Muscle of leg (tissue), 3 donors: ENCODE measurements at regions not wholly inside any gene's neighbourhood (a gene's known extent, or its start where the extent isn't known, plus 50 kb on each side); places are given as distances from the start of the nearest gene placed in this dataset.

Source experiments
- DNase-seq: peaks from one replicate; pipeline ENCODE4 v3.0.0; 2013
- H3K27ac ChIP-seq: one replicate; pipeline ENCODE4 v1.5.1; 2013; ENCODE audit warnings: mild to moderate bottlenecking, low read length, control low read depth
- H3K27me3 ChIP-seq: one replicate; pipeline ENCODE4 v1.6.1; 2013; ENCODE audit warnings: low read length; ENCODE audit not compliant: control insufficient read depth, insufficient read depth
- H3K36me3 ChIP-seq: one replicate; pipeline ENCODE4 v1.6.1; 2013; ENCODE audit warnings: low read length; ENCODE audit not compliant: control insufficient read depth, insufficient read depth
- H3K4me1 ChIP-seq: one replicate; pipeline ENCODE4 v1.6.1; 2013; ENCODE audit warnings: low read length; ENCODE audit not compliant: control insufficient read depth, insufficient read depth
- H3K4me3 ChIP-seq: one replicate; pipeline ENCODE4 v1.5.1; 2013; ENCODE audit warnings: low read length, control low read depth
- H3K9me3 ChIP-seq: replicated peaks from 2 replicates; pipeline ENCODE4 v1.6.1; 2013; ENCODE audit warnings: low read depth, low read length; ENCODE audit not compliant: control insufficient read depth
- WGBS: methylation state at CpG from one replicate; pipeline ENCODE4 v1.1.5; 2013; ENCODE audit warnings: missing lambda C conversion rate; ENCODE audit not compliant: insufficient coverage; 5-methylcytosine and 5-hydroxymethylcytosine counted together

- H3K27me3 ChIP-seq, result no peaks in the 10 kb centered on the region
- no peak for DNase-seq
- 100% methylated on average over 1 of the region's 4 CpGs for WGBS
- H3K9me3 ChIP-seq, result no peaks in the 10 kb centered on the region
- H3K4me3 ChIP-seq, result no peak overlapping the region
- H3K27ac ChIP-seq, result no peak overlapping the region
- H3K36me3 ChIP-seq, result no peaks in the 10 kb centered on the region
- no peaks in the 10 kb centered on the region for H3K4me1 ChIP-seq
These were observed 451.3 kb downstream of the NTRK3 start for GRCh38 chr15:87805117-87805820.

GRCh38 chr15:87804451-87804850 is 452.1 kb downstream of the NTRK3 start:
- Histone ChIP-seq H3K9me3 (no peaks in the 10 kb centered on the region), H3K27me3 (no peaks in the 10 kb centered on the region), H3K36me3 (no peaks in the 10 kb centered on the region), H3K4me3 (no peak overlapping the region), H3K27ac (no peak overlapping the region), H3K4me1 (no peaks in the 10 kb centered on the region)
- no peak for DNase-seq

DNA sequence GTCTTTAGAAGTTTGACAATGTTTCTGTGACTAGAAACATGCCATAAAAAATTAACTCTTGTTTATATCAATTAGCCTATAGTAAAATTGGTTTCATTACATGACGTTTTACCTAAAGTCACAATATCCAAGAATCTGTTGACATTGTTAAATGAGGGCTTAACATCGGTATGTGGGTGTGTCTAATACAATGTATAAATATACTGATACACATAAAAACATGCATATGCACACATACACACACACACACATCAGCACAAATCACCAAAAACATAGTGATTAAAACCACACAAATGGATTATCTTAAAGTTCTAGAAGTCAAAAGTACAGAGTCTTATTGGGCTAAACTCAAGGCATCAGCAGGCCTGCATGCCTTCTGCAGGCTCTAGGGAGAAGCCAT is 456.7 kb downstream of the NTRK3 start:
- Histone ChIP-seq H3K4me3 (no peak overlapping the region), H3K4me1 (no peaks in the 10 kb centered on the region), H3K27me3 (no peaks in the 10 kb centered on the region), H3K27ac (no peak overlapping the region), H3K9me3 (no peaks in the 10 kb centered on the region), H3K36me3 (no peaks in the 10 kb centered on the region)
- no peak for DNase-seq
- WGBS, result no CpG with 5 or more reads among the region's 2 CpGs

- Histone ChIP-seq H3K27me3 (no peaks in the 10 kb centered on the region), H3K4me1 (no peaks in the 10 kb centered on the region), H3K4me3 (no peak overlapping the region), H3K9me3 (no peaks in the 10 kb centered on the region), H3K27ac (no peak overlapping the region), H3K36me3 (no peaks in the 10 kb centered on the region)
- WGBS, result no CpG with 5 or more reads among the region's 3 CpGs
- DNase-seq, result no peak
These were observed 457.1 kb downstream of the NTRK3 start for GRCh38 chr15:87799428-87799827.

- no peak overlapping the region for H3K27ac ChIP-seq
- WGBS, result 100% methylated on average over 1 of the region's 4 CpGs
- H3K36me3 ChIP-seq, result no peaks in the 10 kb centered on the region
- no peaks in the 10 kb centered on the region for H3K4me1 ChIP-seq
- no peaks in the 10 kb centered on the region for H3K27me3 ChIP-seq
- no peaks in the 10 kb centered on the region for H3K9me3 ChIP-seq
- DNase-seq, result no peak
- no peak overlapping the region for H3K4me3 ChIP-seq
These were observed 462.8 kb downstream of the NTRK3 start for GRCh38 chr15:87793725-87794124.

DNA sequence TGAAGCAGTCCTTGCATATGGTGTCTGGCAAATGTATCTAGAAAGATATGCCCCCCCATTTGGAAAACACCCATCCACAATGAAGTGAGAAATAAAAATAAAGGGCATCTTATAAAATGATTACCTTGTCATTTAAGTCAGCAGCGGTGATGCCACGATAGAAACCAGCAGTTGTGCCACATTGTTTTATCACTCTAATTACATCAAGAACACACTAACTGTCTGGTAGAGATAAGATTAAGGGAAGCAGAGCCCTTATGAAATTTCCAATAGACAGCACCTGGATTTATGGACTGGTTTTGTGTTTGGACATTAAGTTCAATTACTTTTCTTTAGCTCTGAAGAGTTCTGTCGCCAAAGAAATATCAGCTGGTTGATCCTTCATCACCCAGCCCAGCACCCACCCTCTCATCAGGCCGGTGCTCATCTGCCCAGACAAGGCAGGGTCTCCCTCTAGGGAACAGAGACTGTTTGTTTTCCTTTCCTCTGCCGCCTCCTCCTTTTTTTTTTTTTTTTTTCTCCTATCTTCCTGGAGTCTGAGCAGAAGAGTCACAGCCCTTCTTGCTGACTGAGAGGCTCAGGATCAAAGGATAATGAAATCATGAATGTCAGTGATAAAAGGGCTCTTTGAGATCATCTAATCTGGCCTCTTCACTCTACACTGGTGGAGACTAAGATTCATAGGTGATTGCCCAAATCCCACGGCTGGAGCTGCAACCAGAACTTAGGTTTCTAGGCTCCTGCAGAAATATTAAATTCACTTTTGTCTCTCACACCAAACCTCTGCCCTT is 464.1 kb downstream of the NTRK3 start:
- Histone ChIP-seq H3K27me3 (no peaks in the 10 kb centered on the region), H3K27ac (no peak overlapping the region), H3K36me3 (no peaks in the 10 kb centered on the region), H3K4me3 (no peak overlapping the region), H3K9me3 (no peaks in the 10 kb centered on the region), H3K4me1 (no peaks in the 10 kb centered on the region)
- DNase-seq, result no peak
- WGBS, result 20% methylated on average over 1 of the region's 6 CpGs

DNA sequence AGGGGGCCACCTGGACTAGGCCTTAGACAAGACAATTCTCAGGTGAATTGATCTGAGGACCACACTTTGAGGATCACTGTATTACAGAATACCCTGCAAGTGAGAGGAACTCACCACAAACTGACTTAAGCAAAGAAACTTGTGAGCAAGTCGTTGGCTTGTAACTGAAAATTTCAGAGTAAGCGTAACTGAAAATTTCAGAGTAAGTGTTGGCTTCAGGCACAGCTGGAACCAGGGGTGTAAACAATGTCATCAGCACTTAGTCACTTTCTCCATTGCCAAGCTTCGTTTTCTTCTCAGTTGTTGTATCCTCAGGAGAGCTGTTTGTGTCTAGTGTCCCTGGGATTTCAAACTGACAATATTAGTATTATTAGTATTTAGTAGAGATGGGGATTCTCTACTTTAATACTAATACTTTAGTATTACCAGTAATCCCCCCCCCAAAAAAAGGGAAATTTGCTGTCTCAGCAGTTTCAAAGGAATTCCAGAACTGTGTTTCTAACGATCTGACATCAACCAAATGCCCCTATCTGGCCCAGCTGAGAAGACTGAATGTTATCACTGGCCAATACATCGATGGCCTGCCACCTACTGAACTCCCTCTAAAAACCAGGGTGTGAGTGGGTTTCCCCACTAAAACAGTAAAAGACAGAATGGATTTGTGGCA is 474.4 kb downstream of the NTRK3 start:
- no peak for DNase-seq
- H3K36me3 ChIP-seq, result no peaks in the 10 kb centered on the region
- no peaks in the 10 kb centered on the region for H3K27me3 ChIP-seq
- no peak overlapping the region for H3K27ac ChIP-seq
- no CpG with 5 or more reads among the region's 5 CpGs for WGBS
- peaks cover 8% of the 10 kb centered on the region for H3K4me1 ChIP-seq
- no peak overlapping the region for H3K4me3 ChIP-seq
- H3K9me3 ChIP-seq, result no peaks in the 10 kb centered on the region

DNA sequence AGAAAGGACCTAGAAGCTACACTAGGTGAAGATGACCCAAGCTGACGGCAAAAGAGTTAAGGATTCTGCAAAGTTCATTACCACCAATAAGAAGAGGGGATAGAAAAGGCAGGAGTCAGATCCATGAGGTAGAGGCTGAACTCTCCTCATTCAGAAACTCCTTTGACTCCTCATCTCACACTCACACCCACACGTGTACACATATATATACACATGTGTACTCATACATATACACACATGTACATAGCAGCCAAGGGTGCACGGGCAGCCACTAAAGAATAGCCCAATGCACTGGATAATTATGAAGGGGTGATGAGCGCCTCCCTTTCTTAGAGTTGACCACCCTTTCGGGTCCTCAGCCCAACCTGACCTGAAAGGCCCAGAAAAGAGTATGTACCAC is 476.8 kb downstream of the NTRK3 start:
- no peaks in the 10 kb centered on the region for H3K36me3 ChIP-seq
- WGBS, result 100% methylated on average over 2 of the region's 5 CpGs
- no peak overlapping the region for H3K27ac ChIP-seq
- peaks cover 16% of the 10 kb centered on the region for H3K4me1 ChIP-seq
- no peak for DNase-seq
- H3K9me3 ChIP-seq, result no peaks in the 10 kb centered on the region
- H3K27me3 ChIP-seq, result no peaks in the 10 kb centered on the region
- H3K4me3 ChIP-seq, result no peak overlapping the region

GRCh38 chr15:87778358-87778757 is 478.2 kb downstream of the NTRK3 start:
- DNase-seq, result no peak
- no CpG with 5 or more reads among the region's 11 CpGs for WGBS
- no peaks in the 10 kb centered on the region for H3K36me3 ChIP-seq
- H3K27me3 ChIP-seq, result no peaks in the 10 kb centered on the region
- peaks cover 16% of the 10 kb centered on the region for H3K4me1 ChIP-seq
- no peak overlapping the region for H3K4me3 ChIP-seq
- no peaks in the 10 kb centered on the region for H3K9me3 ChIP-seq
- H3K27ac ChIP-seq, result no peak overlapping the region

GRCh38 chr15:87777054-87777561 is 479.4 kb downstream of the NTRK3 start:
- Histone ChIP-seq H3K4me3 (no peak overlapping the region), H3K36me3 (no peaks in the 10 kb centered on the region), H3K27me3 (no peaks in the 10 kb centered on the region), H3K27ac (peak overlapping the region; percentile 47), H3K9me3 (no peaks in the 10 kb centered on the region), H3K4me1 (peaks cover 16% of the 10 kb centered on the region)
- 17% methylated on average over 1 of the region's 3 CpGs for whole genome bisulfite sequencing
- DNase-seq, result peak; percentile 79
